ENCODE measurements at regions not wholly inside any gene's neighbourhood (a gene's known extent, or its start where the extent isn't known, plus 50 kb on each side); places are given as distances from the start of the nearest gene placed in this dataset.

- TF ChIP-seq REST (IDR thresholded peaks at IDR 0.05; ENCODE audit: low read depth) (no peak), RAD21 (IDR thresholded peaks at IDR 0.05; ENCODE audit: low read depth) (no peak), CEBPB (IDR thresholded peaks at IDR 0.05) (no peak), EP300 (IDR thresholded peaks at IDR 0.05; ENCODE audit: borderline replicate concordance) (no peak), MAX (IDR thresholded peaks at IDR 0.05) (no peak)
Observed at GRCh38 chr1:245046769-245047168, 108.0 kb upstream of the KIF26B start.

Measured in Ishikawa (cell line).